GM19467 (cell line): ENCODE measurements at regions not wholly inside any gene's neighbourhood (a gene's known extent, or its start where the extent isn't known, plus 50 kb on each side); places are given as distances from the start of the nearest gene placed in this dataset.
"Not testable (repeated sequence)": the region's sequence is repeated elsewhere in the genome, so short reads cannot be mapped to it uniquely, and the experiment has no call there.

ENCODE experiments used
- ATAC-seq: cut with Tn5 transposase; IDR thresholded peaks from one replicate; pipeline ENCODE4 v1.9.1; 2021; ENCODE audit warnings: mild to moderate bottlenecking, moderate library complexity; ENCODE audit not compliant: unreplicated experiment

DNA sequence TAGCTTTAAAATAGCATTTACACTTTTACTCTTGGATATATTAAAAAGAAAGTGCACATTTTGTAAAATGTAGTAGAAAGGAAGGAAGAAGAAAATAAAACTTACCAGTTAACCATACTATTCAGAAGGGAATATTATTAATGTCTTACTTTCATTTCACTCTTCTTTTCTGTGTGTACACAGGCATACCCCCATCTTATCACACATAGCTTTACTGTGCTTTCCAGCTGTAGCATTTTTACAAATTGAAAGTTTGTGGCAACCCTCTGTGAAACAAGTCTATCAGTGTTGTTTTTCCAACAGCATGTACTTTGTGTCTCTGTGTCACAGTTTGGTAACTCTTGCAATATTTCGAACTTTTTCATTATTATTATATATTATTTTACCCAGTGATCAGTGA is 314.5 kb downstream of the UTRN start:
- ATAC-seq = no peak

DNA sequence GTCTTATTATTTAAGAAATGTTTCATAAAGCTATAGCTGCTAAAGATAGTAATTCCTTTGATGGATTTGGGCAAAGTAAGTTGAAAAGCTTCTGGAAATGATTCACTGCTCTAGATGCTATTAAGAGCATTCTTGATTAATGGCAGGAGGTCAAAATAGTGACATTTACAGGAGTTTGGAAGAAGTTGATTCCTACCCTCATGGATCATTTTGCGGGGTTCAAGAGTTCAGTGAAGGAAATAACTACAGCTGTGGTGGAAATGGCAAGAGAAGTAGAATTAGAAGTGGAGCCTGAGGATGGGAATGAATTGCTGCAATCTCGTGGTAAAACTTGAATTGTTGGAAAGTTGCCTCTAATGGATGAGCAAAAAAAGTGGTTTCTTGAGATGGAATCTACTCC is 316.1 kb downstream of the UTRN start:
- ATAC-seq = no peak

DNA sequence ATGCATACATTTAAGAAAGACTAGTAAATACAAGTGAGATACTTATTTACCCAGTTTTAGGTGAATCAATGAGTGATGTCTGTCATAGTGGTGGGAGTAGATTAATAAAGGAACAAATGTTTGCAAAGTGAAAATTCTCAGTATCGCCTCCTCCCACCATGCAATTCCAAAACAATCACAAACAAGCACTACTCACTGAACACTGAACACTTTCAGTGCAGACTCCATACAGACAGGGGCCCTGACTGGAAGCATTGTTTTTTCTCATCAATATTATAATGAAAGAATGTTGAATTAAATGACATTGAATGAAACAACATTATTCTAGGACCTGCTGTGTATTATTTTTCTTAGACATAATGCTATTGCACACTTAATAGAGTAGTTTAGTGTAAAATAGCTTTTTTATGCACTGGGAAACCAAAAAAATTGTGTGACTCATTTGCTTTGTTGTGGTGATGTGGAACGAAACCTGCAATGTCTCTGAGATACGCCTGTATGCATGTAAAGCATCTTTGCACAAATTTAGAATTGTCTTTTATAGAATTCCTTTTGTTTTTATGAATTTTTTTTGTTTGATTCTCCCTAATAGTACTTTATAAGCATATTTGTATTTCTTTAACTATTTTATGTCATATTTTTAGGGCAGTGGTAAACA is 317.5 kb downstream of the UTRN start:
- ATAC-seq = no peak

DNA sequence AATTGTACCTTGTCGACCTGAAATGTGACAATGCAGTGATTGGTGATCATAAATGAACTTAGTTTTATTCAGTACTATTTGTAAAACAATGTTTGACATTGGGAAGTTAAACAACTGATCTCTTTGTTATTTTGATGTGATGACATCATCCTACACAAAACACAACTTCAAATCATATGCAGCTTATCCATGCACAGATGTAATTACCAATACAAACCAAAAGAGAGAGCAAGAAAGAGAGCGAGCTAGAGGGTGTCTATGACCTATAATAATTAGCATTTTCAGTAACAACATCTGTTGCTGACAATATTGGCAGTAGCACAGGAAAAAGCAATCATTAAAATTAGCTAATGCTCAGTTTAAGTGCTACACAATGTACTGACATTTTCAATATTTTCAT is 320.9 kb downstream of the UTRN start:
- no peak for ATAC-seq

DNA sequence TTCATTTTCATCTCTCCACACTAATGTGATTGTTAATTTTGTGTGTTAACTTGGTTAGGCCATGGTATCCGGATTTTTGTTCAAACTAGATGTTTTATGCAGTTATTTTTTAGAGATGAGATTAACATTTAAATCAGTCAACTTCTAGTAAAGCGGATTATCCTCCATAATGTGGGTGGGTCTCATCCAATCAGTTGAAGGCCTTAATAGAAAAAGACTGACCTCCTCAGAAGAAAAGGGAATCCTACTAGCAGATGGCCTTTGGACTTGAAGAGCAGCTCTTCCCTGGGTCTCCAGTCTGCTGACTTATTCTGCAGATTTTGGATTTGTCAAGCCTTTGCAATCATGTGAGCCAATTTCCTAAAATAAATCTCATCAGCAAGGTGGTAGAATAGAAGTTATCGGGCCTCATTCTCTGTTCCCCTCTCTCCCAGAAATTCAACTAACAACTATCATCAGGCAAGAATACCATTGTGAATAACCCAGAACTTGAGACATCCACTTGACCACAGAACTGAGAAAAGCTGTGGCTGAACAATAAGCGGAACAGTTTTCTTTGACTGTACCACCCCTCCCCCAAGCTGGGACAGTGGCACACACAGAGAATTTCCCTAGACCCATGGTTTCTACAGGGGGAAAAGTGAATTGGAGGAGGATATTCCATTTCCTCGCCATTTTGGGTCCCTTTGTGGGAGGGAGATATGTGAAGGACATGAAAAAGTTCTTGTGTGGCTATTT is 323.0 kb downstream of the UTRN start:
- no peak for ATAC-seq

- no peak for ATAC-seq
Measured at GRCh38 chr6:144612811-144613210, 327.7 kb downstream of the UTRN start.

DNA sequence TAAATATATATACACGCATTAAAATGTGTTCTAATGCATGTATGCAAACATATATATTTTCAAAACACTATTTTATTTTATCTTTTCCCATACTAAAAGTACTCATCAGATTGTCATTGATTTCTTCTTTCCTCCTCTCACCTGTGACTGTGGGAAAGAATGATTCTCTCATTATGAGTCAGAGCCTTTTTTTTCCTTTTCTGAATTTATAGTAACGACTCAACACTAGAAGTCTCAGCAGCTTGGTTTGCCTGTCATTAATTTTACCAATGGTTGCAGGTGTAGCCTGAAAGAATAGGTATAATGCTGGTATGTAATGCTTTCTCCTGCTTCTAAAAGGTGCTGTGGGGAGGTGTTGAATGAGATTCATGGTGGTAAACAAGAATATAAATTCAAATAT is 328.7 kb downstream of the UTRN start:
- no peak for ATAC-seq

DNA sequence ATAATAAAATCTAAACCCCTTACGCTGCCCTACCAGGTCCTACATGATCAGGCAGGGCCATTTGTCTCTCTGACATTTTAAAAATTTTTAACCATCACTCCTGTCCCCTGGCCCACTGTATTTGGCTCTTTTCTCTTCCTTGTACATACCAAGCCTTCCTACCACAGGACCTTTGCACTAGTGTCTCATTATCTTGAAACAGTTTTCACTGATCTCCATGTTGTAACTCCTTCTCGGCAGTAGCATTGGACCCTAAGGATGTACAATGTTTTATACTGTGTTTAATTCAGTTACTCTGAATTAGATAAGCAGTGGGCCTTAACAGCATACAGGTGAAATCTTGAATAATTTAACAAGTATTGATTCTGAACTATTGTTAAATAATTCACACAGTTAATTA is 330.7 kb downstream of the UTRN start:
- ATAC-seq = no peak

DNA sequence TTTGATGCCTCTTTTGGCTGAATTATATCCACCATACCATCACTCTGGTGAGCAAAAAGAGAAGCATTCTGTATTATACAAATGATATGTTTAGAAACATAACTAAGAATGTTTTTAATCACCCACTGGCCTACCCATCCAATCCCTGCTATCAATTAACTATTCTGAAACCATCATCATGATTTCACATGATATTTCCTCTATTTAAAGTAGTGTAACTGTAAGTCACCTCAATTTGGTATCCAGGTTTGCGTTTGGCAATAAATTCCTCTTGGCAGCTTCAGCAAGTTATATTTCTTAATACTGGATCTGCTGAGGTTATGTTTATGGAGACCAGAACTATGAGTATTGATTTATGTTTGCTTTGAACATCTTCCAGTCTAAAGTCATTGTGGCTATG is 332.1 kb downstream of the UTRN start:
- ATAC-seq = no peak

GRCh38 chr6:144617708-144618107 is 332.6 kb downstream of the UTRN start:
- no peak for ATAC-seq

DNA sequence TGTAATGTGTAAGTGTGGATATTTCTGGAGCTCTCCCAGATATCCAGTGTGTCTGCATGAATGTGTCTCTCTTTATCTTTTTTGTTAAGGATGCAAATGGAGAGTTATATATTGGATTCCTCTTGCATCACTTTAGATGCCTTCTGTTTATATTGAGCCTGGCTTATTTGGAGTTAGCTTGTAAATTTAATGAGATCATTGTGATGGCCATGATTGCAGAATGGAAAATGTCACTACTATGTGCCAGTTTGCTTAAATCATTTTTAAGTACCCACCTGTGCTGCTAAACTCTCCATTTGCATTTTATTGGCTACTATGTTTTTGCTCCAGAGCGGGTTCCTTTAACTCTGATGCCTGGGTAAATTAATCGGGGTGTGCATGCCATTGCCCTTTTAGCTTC is 334.8 kb downstream of the UTRN start:
- ATAC-seq = no peak

- no peak for ATAC-seq
Measured at GRCh38 chr6:144621332-144621731, 336.2 kb downstream of the UTRN start.

GRCh38 chr6:144624246-144624645 is 339.1 kb downstream of the UTRN start:
- no peak for ATAC-seq

GRCh38 chr6:144624716-144625115 is 339.6 kb downstream of the UTRN start:
- no peak for ATAC-seq

- no peak for ATAC-seq
Measured at GRCh38 chr6:144630857-144631256, 345.7 kb downstream of the UTRN start.

- no peak for ATAC-seq
Measured at GRCh38 chr6:144632266-144632665, 347.1 kb downstream of the UTRN start.

GRCh38 chr6:144633886-144634285 is 348.8 kb downstream of the UTRN start:
- no peak for ATAC-seq

DNA sequence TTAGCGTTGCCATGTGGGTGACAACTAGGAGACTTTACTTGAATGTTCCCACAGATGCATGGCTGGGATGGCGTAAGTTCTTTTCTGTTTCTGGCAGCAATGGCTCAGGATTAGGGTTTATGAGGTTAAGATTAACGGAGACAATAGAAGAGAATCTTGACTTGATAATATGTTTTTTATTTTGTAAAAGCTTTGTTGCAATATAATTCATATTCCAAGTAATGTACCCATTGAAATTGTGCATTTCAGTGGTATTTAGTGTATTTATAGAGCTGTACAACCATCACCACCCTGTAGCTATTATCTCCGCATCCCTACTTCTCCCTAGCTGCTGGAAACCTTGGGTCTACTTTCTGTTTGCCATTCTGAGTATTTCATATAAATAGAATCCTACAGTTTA is 349.2 kb downstream of the UTRN start:
- ATAC-seq = no peak

DNA sequence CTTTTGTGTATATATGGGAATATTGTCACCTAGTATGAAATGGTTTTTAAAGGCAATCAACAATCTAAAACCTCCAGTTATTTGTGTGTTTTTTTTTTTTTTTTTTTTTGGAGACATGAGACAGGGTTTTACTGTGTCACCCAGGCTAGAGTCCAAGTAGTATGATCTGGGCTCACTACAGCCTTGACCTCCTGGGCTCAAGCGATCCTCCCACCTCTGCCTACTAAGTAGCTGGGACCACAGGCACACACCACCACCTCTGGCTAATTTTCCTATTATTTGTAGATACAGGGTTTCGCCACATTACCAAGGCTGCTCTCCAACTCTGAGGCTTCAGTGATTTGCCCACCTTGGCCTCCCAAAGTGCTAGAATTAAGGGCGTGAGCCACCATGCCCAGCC is 349.9 kb downstream of the UTRN start:
- no peak for ATAC-seq

- ATAC-seq = not testable (repeated sequence)
Measured at GRCh38 chr6:144636025-144636424, 350.9 kb downstream of the UTRN start.

GRCh38 chr6:144637541-144637940 is 352.4 kb downstream of the UTRN start:
- ATAC-seq = no peak

GRCh38 chr6:144639654-144640053 is 354.5 kb downstream of the UTRN start:
- ATAC-seq = no peak

GRCh38 chr6:144641286-144641685 is 356.2 kb downstream of the UTRN start:
- no peak for ATAC-seq
